ENCODE measurements at regions not wholly inside any gene's neighbourhood (a gene's known extent, or its start where the extent isn't known, plus 50 kb on each side); places are given as distances from the start of the nearest gene placed in this dataset.

DNA sequence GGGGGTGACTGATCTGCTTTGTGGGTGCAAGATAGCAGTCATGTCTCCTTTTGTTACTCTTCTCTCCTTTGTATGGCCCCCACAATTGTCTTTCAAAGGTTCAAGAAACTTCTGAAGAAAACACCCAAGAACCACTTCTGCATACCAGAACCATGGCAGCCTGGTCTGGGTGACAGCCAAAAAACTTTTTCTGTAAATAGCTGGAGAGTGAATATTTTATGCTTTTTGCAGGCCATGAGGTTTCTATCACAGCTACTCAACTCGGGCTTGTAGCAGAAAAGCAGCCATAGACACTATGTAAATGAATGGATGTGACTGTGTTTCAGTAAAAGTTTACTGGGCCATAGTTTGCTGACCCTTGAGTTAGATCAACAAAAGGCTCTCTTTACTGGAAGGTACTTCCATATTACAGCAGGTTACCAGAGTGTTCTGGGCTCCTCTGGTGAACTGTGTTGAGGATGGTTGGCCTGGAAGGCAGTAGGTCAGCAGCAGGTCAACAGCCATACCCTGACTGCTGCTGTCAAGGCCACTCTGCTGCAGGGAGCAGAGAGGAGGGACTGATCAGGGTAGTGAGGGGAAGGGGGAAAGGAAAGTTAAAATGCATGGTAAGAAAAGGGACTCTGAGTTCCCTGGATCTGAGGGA, 116.4 kb downstream of the GDAP2 start:
- DNase-seq, result peak; percentile 48

All from EL (cell line).